Smooth muscle cell (in vitro differentiated cells): ENCODE measurements at regions not wholly inside any gene's neighbourhood (a gene's known extent, or its start where the extent isn't known, plus 50 kb on each side); places are given as distances from the start of the nearest gene placed in this dataset.
A peak's percentile ranks its signal among the peaks of the same experiment; 100 is the strongest.

Experiments used
- DNase-seq: peaks from one replicate; lab custom pipeline; 2025; ENCODE audit not compliant: unreplicated experiment; lab: John Stamatoyannopoulos, UW
- H2AFZ ChIP-seq: fragments of 200-600 bp; sonication (generic); 2 replicates; pipeline ENCODE4 v1.6.0; 2016; ENCODE audit warnings: antibody characterized with exemption, low read depth, mild to moderate bottlenecking
- H3F3A ChIP-seq: fragments of 200-600 bp; sonication (generic); 2 replicates; pipeline ENCODE4 v1.6.0; 2017; ENCODE audit warnings: antibody characterized with exemption, low read depth
- H3K27ac ChIP-seq: fragments of 200-600 bp; sonication (generic); 2 replicates; pipeline ENCODE4 v1.5.1; 2016; ENCODE audit warnings: low read depth, mild to moderate bottlenecking
- H3K27me3 ChIP-seq: fragments of 200-600 bp; sonication (generic); 2 replicates; pipeline ENCODE4 v1.6.1; 2016; ENCODE audit warnings: low read depth, mild to moderate bottlenecking
- H3K36me3 ChIP-seq: fragments of 200-600 bp; sonication (generic); 2 replicates; pipeline ENCODE4 v1.5.1; 2016; ENCODE audit warnings: low read depth
- H3K4me1 ChIP-seq: fragments of 200-600 bp; sonication (generic); 2 replicates; pipeline ENCODE4 v1.5.1; 2016; ENCODE audit warnings: low read depth
- H3K4me2 ChIP-seq: fragments of 200-600 bp; sonication (generic); 2 replicates; pipeline ENCODE4 v1.6.0; 2016; ENCODE audit warnings: mild to moderate bottlenecking
- H3K4me3 ChIP-seq: fragments of 200-600 bp; sonication (generic); 2 replicates; pipeline ENCODE4 v1.5.1; 2016; ENCODE audit warnings: mild to moderate bottlenecking
- H3K79me2 ChIP-seq: fragments of 200-600 bp; sonication (generic); 2 replicates; pipeline ENCODE4 v1.6.0; 2016; ENCODE audit warnings: low read depth, mild to moderate bottlenecking
- H3K9ac ChIP-seq: fragments of 200-600 bp; sonication (generic); 2 replicates; pipeline ENCODE4 v1.6.0; 2016; ENCODE audit warnings: low read depth
- H3K9me3 ChIP-seq: fragments of 200-600 bp; sonication (generic); replicated peaks from 2 replicates; pipeline ENCODE4 v1.5.1; 2016; ENCODE audit warnings: low read depth
- H4K20me1 ChIP-seq: fragments of 200-600 bp; sonication (generic); 2 replicates; pipeline ENCODE4 v1.6.0; 2016; ENCODE audit warnings: low read depth
- WGBS: methylation state at CpG from one replicate; pipeline ENCODE4 v1.1.7; 2016; ENCODE audit warnings: low lambda C conversion rate; 5-methylcytosine and 5-hydroxymethylcytosine counted together
- TF ChIP-seq, protein P1 (sequence below): fragments of 200-600 bp; sonication (generic); IDR thresholded peaks from 2 replicates; pipeline ENCODE4 v1.5.1; 2017; ENCODE audit warnings: borderline replicate concordance, mild to moderate bottlenecking, antibody characterized with exemption; ENCODE audit not compliant: insufficient read depth, poor library complexity, severe bottlenecking

DNA sequence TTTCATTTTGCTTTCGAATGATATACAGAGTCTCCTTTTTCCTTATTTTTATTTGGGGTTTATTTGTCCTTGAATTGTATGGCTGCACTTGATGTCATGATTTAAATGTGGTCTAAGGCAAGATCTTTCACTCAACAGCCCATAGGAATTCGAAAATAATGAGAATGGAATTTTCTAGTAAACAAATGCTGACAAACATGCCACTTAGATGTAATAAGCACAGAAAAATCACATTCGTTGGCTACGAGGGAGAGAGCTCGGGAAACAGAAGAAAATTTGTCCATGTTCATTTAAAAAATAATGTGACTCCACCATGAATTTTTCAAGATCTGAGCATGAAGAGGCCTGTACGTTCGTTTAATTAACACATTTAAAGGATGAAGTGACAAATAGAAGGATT lies 73.0 kb downstream of the BLID start:
- Histone ChIP-seq H3K27ac (peak overlapping the region; percentile 95), H3K9me3 (no peaks in the 10 kb centered on the region)

DNA sequence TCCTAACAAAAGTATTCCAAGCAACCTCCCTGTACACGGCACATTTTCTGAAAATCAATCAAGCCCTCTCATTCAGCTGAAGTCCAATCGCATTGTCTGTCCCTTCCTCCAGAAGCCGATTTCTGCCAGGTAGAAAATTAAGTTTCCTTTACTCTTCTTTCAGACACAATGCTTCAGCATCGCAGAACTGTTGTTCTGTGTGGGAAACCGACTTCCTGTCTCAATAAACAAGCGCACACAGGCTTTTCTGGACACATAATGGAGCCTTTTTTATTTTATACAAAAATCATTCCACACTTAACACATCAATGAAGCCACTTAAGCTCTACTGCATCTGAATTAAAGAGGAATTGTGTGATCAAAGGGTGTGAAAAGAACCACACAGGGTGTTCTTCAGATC lies 75.6 kb downstream of the BLID start:
- 26% methylated on average over 6 of the region's 6 CpGs for WGBS
- Histone ChIP-seq H3F3A (no peaks in the 10 kb centered on the region), H3K4me1 (peaks cover 4% of the 10 kb centered on the region), H3K36me3 (no peaks in the 10 kb centered on the region), H3K4me2 (peak overlapping the region; percentile 75), H3K9me3 (no peaks in the 10 kb centered on the region), H3K27ac (peak overlapping the region; percentile 14), H3K27me3 (no peaks in the 10 kb centered on the region), H3K9ac (peak overlapping the region; percentile 21), H3K79me2 (no peaks in the 10 kb centered on the region), H4K20me1 (no peaks in the 10 kb centered on the region), H2AFZ (peak overlapping the region; percentile 74), H3K4me3 (no peak overlapping the region)
- no peak for DNase-seq
- TF ChIP-seq, protein P1, sequence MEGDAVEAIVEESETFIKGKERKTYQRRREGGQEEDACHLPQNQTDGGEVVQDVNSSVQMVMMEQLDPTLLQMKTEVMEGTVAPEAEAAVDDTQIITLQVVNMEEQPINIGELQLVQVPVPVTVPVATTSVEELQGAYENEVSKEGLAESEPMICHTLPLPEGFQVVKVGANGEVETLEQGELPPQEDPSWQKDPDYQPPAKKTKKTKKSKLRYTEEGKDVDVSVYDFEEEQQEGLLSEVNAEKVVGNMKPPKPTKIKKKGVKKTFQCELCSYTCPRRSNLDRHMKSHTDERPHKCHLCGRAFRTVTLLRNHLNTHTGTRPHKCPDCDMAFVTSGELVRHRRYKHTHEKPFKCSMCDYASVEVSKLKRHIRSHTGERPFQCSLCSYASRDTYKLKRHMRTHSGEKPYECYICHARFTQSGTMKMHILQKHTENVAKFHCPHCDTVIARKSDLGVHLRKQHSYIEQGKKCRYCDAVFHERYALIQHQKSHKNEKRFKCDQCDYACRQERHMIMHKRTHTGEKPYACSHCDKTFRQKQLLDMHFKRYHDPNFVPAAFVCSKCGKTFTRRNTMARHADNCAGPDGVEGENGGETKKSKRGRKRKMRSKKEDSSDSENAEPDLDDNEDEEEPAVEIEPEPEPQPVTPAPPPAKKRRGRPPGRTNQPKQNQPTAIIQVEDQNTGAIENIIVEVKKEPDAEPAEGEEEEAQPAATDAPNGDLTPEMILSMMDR = no peak

More for the DNA sequence above, 73.0 kb downstream of the BLID start:
- H3K36me3 ChIP-seq = no peaks in the 10 kb centered on the region
- no peaks in the 10 kb centered on the region for H3K79me2 ChIP-seq
- H3K27me3 ChIP-seq = no peaks in the 10 kb centered on the region
- no peaks in the 10 kb centered on the region for H4K20me1 ChIP-seq
- H3F3A ChIP-seq = peaks cover 6% of the 10 kb centered on the region
- H3K9ac ChIP-seq = no peak overlapping the region
- 61% methylated on average over 7 of the region's 7 CpGs for WGBS
- TF ChIP-seq, protein P1 = no peak
- H2AFZ ChIP-seq = no peak overlapping the region
- H3K4me1 ChIP-seq = peaks cover 10% of the 10 kb centered on the region
- DNase-seq = no peak
- no peak overlapping the region for H3K4me3 ChIP-seq
- no peak overlapping the region for H3K4me2 ChIP-seq

DNA sequence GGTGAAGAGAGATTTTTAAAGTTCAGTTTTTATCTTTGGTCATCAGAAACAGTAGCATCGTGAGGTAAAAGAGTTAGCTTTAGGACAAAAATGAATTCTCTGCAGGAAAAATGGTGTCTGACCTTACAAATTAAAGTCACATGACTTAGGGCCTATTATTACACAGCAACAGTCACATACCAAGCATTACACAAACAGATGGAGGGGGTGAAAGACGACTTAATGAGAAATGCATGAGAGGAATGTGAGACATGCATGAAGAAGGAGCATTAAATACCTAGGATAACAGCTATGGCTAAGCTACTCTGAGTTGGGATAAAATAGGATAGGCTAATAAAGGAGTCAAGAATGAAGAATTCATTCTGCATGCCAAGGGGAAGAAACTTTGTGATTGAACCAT lies 77.5 kb downstream of the BLID start:
- H3K79me2 ChIP-seq = no peaks in the 10 kb centered on the region
- no peak overlapping the region for H3K27ac ChIP-seq
- WGBS = 39% methylated on average over 2 of the region's 2 CpGs
- H3K9ac ChIP-seq = no peak overlapping the region
- no peaks in the 10 kb centered on the region for H3K27me3 ChIP-seq
- TF ChIP-seq, protein P1 = no peak
- no peaks in the 10 kb centered on the region for H3K36me3 ChIP-seq
- H3K9me3 ChIP-seq = no peaks in the 10 kb centered on the region
- H3K4me2 ChIP-seq = no peak overlapping the region
- H2AFZ ChIP-seq = no peak overlapping the region
- DNase-seq = no peak
- H3K4me1 ChIP-seq = no peaks in the 10 kb centered on the region
- no peaks in the 10 kb centered on the region for H4K20me1 ChIP-seq
- H3F3A ChIP-seq = no peaks in the 10 kb centered on the region
- H3K4me3 ChIP-seq = no peak overlapping the region

- H3F3A ChIP-seq = no peaks in the 10 kb centered on the region
- TF ChIP-seq, protein P1 = no peak
- no peaks in the 10 kb centered on the region for H3K36me3 ChIP-seq
- H3K79me2 ChIP-seq = no peaks in the 10 kb centered on the region
- no peaks in the 10 kb centered on the region for H3K27me3 ChIP-seq
- no peak overlapping the region for H3K9ac ChIP-seq
- H3K4me1 ChIP-seq = no peaks in the 10 kb centered on the region
- H3K4me2 ChIP-seq = no peak overlapping the region
- DNase-seq = no peak
- H3K27ac ChIP-seq = no peak overlapping the region
- H3K4me3 ChIP-seq = no peak overlapping the region
- H2AFZ ChIP-seq = no peak overlapping the region
- no peaks in the 10 kb centered on the region for H4K20me1 ChIP-seq
- H3K9me3 ChIP-seq = no peaks in the 10 kb centered on the region
Measured at GRCh38 chr11:122037911-122038310, 78.1 kb downstream of the BLID start.
